ENCODE measurements at regions not wholly inside any gene's neighbourhood (a gene's known extent, or its start where the extent isn't known, plus 50 kb on each side); places are given as distances from the start of the nearest gene placed in this dataset.

- H3K4me3 ChIP-seq, result no peak overlapping the region
- H3K36me3 ChIP-seq, result no peaks in the 10 kb centered on the region
- TF ChIP-seq EP300 (IDR thresholded peaks at IDR 0.05) (no peak), POLR2A (IDR thresholded peaks at IDR 0.05) (no peak), CTCF (IDR thresholded peaks at IDR 0.05) (no peak)
- H3K27ac ChIP-seq, result peak overlapping the region in 1 of 4 donors; percentile 43
- no peaks in the 10 kb centered on the region for H3K9me3 ChIP-seq
- peaks cover 0 to 19% (median 0%) of the 10 kb centered on the region in 4 donors for H3K4me1 ChIP-seq
- DNase-seq (ENCODE audit: low spot score in 2 of 2), result no peak
- H3K27me3 ChIP-seq, result no peaks in the 10 kb centered on the region
Measured at GRCh38 chr12:24023081-24023480, 73.6 kb upstream of the SOX5 start.

- Histone ChIP-seq H3K27me3 (no peaks in the 10 kb centered on the region), H3K27ac (peak overlapping the region in 2 of 4 donors; percentile 39 to 51), H3K4me3 (no peak overlapping the region), H3K4me1 (peaks cover 0 to 19% (median 0%) of the 10 kb centered on the region in 4 donors), H3K36me3 (no peaks in the 10 kb centered on the region), H3K9me3 (no peaks in the 10 kb centered on the region)
- 89 to 94% methylated on average over 4 of the region's 4 CpGs for WGBS, 2 donors
- DNase-seq (ENCODE audit: low spot score in 2 of 2), result no peak
- TF ChIP-seq CTCF (IDR thresholded peaks at IDR 0.05) (no peak), POLR2A (IDR thresholded peaks at IDR 0.05) (no peak), EP300 (IDR thresholded peaks at IDR 0.05) (no peak)
Measured at GRCh38 chr12:24021164-24021502, 71.7 kb upstream of the SOX5 start.

- H3K27me3 ChIP-seq, result no peaks in the 10 kb centered on the region
- no peak overlapping the region for H3K4me3 ChIP-seq
- no peaks in the 10 kb centered on the region for H3K9me3 ChIP-seq
- 32% methylated on average over 11 of the region's 11 CpGs for WGBS, 2 donors
- no peak for DNase-seq (ENCODE audit: low spot score in 2 of 2)
- TF ChIP-seq POLR2A (IDR thresholded peaks at IDR 0.05) (no peak), CTCF (IDR thresholded peaks at IDR 0.05) (no peak), EP300 (IDR thresholded peaks at IDR 0.05) (no peak)
- peaks cover 0 to 23% (median 0%) of the 10 kb centered on the region in 4 donors for H3K4me1 ChIP-seq
- H3K27ac ChIP-seq, result peak overlapping the region in 3 of 4 donors; percentile 23 to 51 (median 39)
- no peaks in the 10 kb centered on the region for H3K36me3 ChIP-seq
Measured at GRCh38 chr12:24020397-24021163, 71.1 kb upstream of the SOX5 start.

GRCh38 chr12:24015833-24016160, 66.3 kb upstream of the SOX5 start:
- TF ChIP-seq POLR2A (IDR thresholded peaks at IDR 0.05) (no peak), EP300 (IDR thresholded peaks at IDR 0.05) (no peak), CTCF (IDR thresholded peaks at IDR 0.05) (no peak)
- no peaks in the 10 kb centered on the region for H3K9me3 ChIP-seq
- 60 to 75% methylated on average over 2 of the region's 2 CpGs for WGBS, 2 donors
- H3K4me3 ChIP-seq, result no peak overlapping the region
- H3K4me1 ChIP-seq, result peaks cover 0 to 15% (median 0%) of the 10 kb centered on the region in 4 donors
- DNase-seq (ENCODE audit: low spot score in 2 of 2), result no peak
- no peaks in the 10 kb centered on the region for H3K36me3 ChIP-seq
- H3K27ac ChIP-seq, result peak overlapping the region in 1 of 4 donors; percentile 85
- H3K27me3 ChIP-seq, result no peaks in the 10 kb centered on the region

- H3K27ac ChIP-seq, result peak overlapping the region; percentile 31 to 85 (median 38)
- H3K9me3 ChIP-seq, result no peaks in the 10 kb centered on the region
- H3K4me3 ChIP-seq, result no peak overlapping the region
- DNase-seq (ENCODE audit: low spot score in 2 of 2), result no peak
- no peaks in the 10 kb centered on the region for H3K36me3 ChIP-seq
- no peaks in the 10 kb centered on the region for H3K27me3 ChIP-seq
- TF ChIP-seq EP300 (IDR thresholded peaks at IDR 0.05) (no peak), CTCF (IDR thresholded peaks at IDR 0.05) (peak in 1 of 5 experiments; percentile 21)
- WGBS, 2 donors, result 47 to 51% methylated on average over 10 of the region's 10 CpGs
- H3K4me1 ChIP-seq, result peaks cover 0 to 10% (median 0%) of the 10 kb centered on the region in 4 donors
Measured at GRCh38 chr12:24014915-24015832, 65.7 kb upstream of the SOX5 start.
